SK-N-SH (cell line): ENCODE measurements at regions not wholly inside any gene's neighbourhood (a gene's known extent, or its start where the extent isn't known, plus 50 kb on each side); places are given as distances from the start of the nearest gene placed in this dataset.

Experiments
- CTCF ChIA-PET: fragments of 300-600, 350-600 bp; formaldehyde crosslinking; extraction: SDS; loops from one replicate; lab custom pipeline; 2021; lab: Yijun Ruan, JAX
- POLR2A ChIA-PET: fragments of 350-600 bp; sonication (Branson Sonifier 250); formaldehyde crosslinking; extraction: SDS; loops from one replicate; lab custom pipeline; 2020; ENCODE audit warnings: antibody characterized with exemption, inconsistent platforms; lab: Yijun Ruan, JAX
- DNase-seq: peaks from one replicate; pipeline ENCODE4 v3.0.0; 2012
- H2AFZ ChIP-seq: fragments of 200-600 bp; sonication (generic); 2 replicates; pipeline ENCODE4 v1.8.1; 2016; ENCODE audit warnings: antibody characterized with exemption, mild to moderate bottlenecking, low read depth
- H3F3A ChIP-seq: fragments of 200-600 bp; sonication (generic); replicated peaks from 2 replicates; pipeline ENCODE3; 2016; ENCODE audit warnings: antibody characterized with exemption, mild to moderate bottlenecking; ENCODE audit not compliant: insufficient read depth
- H3K27ac ChIP-seq, 2 experiments: fragments of 200-500 bp in 1 of 2; fragments of 200-600 bp in 1 of 2; sonication (Bioruptor generic) in 1 of 2; sonication (generic), shearing (Covaris generic) in 1 of 2; 2 replicates each; pipeline versions ENCODE4 v1.5.1 to v1.6.1; 2014 to 2016; ENCODE audit warnings: low read depth in 2 of 2, inconsistent platforms in 1 of 2, low read length in 1 of 2, mild to moderate bottlenecking in 1 of 2, mixed read lengths in 1 of 2
- H3K27me3 ChIP-seq: fragments of 200-600 bp; sonication (generic), shearing (Covaris generic); 2 replicates; pipeline ENCODE4 v1.6.1; 2016; ENCODE audit warnings: mixed run types; ENCODE audit not compliant: insufficient read depth
- H3K36me3 ChIP-seq, 2 experiments: fragments of 200-500 bp in 1 of 2; fragments of 200-600 bp in 1 of 2; sonication (Bioruptor generic) in 1 of 2; sonication (generic) in 1 of 2; replicated peaks in 1 of 2; 2 replicates each; pipeline versions ENCODE3 to v1.5.1; 2014 to 2016; ENCODE audit warnings: low read length in 1 of 2, mild to moderate bottlenecking in 1 of 2; ENCODE audit not compliant: insufficient read depth in 2 of 2, control insufficient read depth in 1 of 2
- H3K4me1 ChIP-seq, 2 experiments: fragments of 200-500 bp in 1 of 2; fragments of 200-600 bp in 1 of 2; sonication (Bioruptor generic) in 1 of 2; sonication (generic), shearing (Covaris generic) in 1 of 2; 2 replicates each; pipeline versions ENCODE4 v1.5.1 to v1.6.1; 2014 to 2016; ENCODE audit warnings: low read depth in 1 of 2, low read length in 1 of 2, mixed run types in 1 of 2; ENCODE audit not compliant: insufficient read depth in 2 of 2, control insufficient read depth in 1 of 2
- H3K4me2 ChIP-seq: fragments of 200-600 bp; sonication (generic), shearing (Covaris generic); 2 replicates; pipeline ENCODE4 v1.6.1; 2017; ENCODE audit warnings: mixed run types
- H3K4me3 ChIP-seq, 2 experiments: fragments of 200-500 bp in 1 of 2; fragments of 200-600 bp in 1 of 2; sonication (Bioruptor generic) in 1 of 2; sonication (generic), shearing (Covaris generic) in 1 of 2; 2 replicates each; pipeline versions ENCODE4 v1.5.1 to v1.8.1; 2014 to 2016; ENCODE audit warnings: low read depth in 2 of 2, inconsistent platforms in 1 of 2, low read length in 1 of 2, mild to moderate bottlenecking in 1 of 2, mixed read lengths in 1 of 2, moderate library complexity in 1 of 2
- H3K79me2 ChIP-seq: fragments of 200-600 bp; sonication (generic); 2 replicates; pipeline ENCODE4 v1.8.1; 2017; ENCODE audit warnings: mild to moderate bottlenecking; ENCODE audit not compliant: insufficient read depth
- H3K9ac ChIP-seq: fragments of 200-600 bp; sonication (generic); 2 replicates; pipeline ENCODE4 v1.6.1; 2017; ENCODE audit warnings: mixed run types
- H3K9me2 ChIP-seq: fragments of 200-600 bp; sonication (generic); 2 replicates; pipeline ENCODE4 v1.6.1; 2017; ENCODE audit warnings: mixed run types
- H3K9me3 ChIP-seq: fragments of 200-600 bp; sonication (generic); 2 replicates; pipeline ENCODE4 v1.6.1; 2017; ENCODE audit warnings: mixed run types, mild to moderate bottlenecking, moderate library complexity
- H4K20me1 ChIP-seq: fragments of 200-600 bp; sonication (generic); 2 replicates; pipeline ENCODE4 v1.6.1; 2017; ENCODE audit warnings: mild to moderate bottlenecking, mixed run types; ENCODE audit not compliant: insufficient read depth
- ELF1 ChIP-seq: IDR thresholded peaks from 2 replicates; pipeline ENCODE4 v1.4.0; 2012
- FOSL2 ChIP-seq: IDR thresholded peaks from 2 replicates; pipeline ENCODE4 v1.4.0; 2012; ENCODE audit warnings: low read depth, mild to moderate bottlenecking, moderate library complexity, borderline replicate concordance
- GABPA ChIP-seq: IDR thresholded peaks from 2 replicates; pipeline ENCODE4 v1.4.0; 2012; ENCODE audit warnings: low read depth, mild to moderate bottlenecking
- POLR2AphosphoS5 ChIP-seq: IDR thresholded peaks from 2 replicates; pipeline ENCODE4 v1.6.1; 2012; ENCODE audit warnings: low read depth, low read length
- RAD21 ChIP-seq: IDR thresholded peaks from 2 replicates; pipeline ENCODE4 v1.6.1; 2012; ENCODE audit warnings: mild to moderate bottlenecking, low read length
- RXRA ChIP-seq: IDR thresholded peaks from 2 replicates; pipeline ENCODE4 v1.4.0; 2012; ENCODE audit warnings: low read depth, mild to moderate bottlenecking, borderline replicate concordance
- TCF12 ChIP-seq: IDR thresholded peaks from 2 replicates; pipeline ENCODE4 v1.4.0; 2012
- TEAD4 ChIP-seq: IDR thresholded peaks from 2 replicates; pipeline ENCODE4 v1.4.0; 2012; ENCODE audit warnings: mild to moderate bottlenecking, borderline replicate concordance; ENCODE audit not compliant: insufficient read depth
- WGBS: methylation state at CpG from one replicate; pipeline ENCODE4 v1.1.6; 2017; ENCODE audit warnings: low lambda C conversion rate; 5-methylcytosine and 5-hydroxymethylcytosine counted together
- TF ChIP-seq, protein P1 (sequence below): IDR thresholded peaks from 2 replicates; pipeline ENCODE4; 2012
- TF ChIP-seq, protein P2 (sequence below): fragments of 150-350 bp; IDR thresholded peaks from 2 replicates; pipeline ENCODE4 v1.6.1; 2016; ENCODE audit warnings: mild to moderate bottlenecking, low read depth, low read length
- TF ChIP-seq, protein P3 (sequence below): IDR thresholded peaks from 2 replicates; pipeline ENCODE4 v1.4.0; 2012; ENCODE audit warnings: low read depth, borderline replicate concordance
- TF ChIP-seq, protein P4 (sequence below): IDR thresholded peaks from 2 replicates; pipeline ENCODE4 v1.4.0; 2012; ENCODE audit warnings: low read depth
- TF ChIP-seq, protein P5 (sequence below): IDR thresholded peaks from 2 replicates; pipeline ENCODE4 v1.4.0; 2012; ENCODE audit warnings: low read depth, borderline replicate concordance
- TF ChIP-seq, protein P6 (sequence below): IDR thresholded peaks from 2 replicates; pipeline ENCODE4 v1.6.1; 2012; ENCODE audit warnings: mild to moderate bottlenecking, low read depth, low read length, moderate library complexity

DNA sequence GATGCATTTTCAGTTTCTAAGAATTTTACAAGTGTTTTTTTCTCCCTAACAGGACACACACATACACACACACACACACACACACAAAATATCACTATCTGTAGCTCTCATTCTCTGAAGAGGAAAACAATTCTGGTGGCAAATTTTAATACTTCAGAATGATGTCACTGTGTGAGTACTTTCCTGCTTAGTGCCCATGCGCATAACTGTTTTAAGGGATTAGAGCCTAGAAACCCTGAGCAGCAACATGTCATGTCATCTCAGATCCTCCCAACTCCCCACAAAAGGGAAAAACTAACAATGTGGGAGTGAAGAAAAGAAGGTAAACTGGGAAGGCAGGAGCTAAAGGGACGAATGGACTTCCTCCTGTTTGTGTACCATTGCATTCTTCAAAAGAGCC lies 401.2 kb downstream of the SPRY2 start (continued):
- TF ChIP-seq, protein P1, sequence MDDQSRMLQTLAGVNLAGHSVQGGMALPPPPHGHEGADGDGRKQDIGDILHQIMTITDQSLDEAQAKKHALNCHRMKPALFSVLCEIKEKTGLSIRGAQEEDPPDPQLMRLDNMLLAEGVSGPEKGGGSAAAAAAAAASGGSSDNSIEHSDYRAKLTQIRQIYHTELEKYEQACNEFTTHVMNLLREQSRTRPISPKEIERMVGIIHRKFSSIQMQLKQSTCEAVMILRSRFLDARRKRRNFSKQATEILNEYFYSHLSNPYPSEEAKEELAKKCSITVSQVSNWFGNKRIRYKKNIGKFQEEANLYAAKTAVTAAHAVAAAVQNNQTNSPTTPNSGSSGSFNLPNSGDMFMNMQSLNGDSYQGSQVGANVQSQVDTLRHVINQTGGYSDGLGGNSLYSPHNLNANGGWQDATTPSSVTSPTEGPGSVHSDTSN = no peak
- no peak for TF ChIP-seq TEAD4
- TF ChIP-seq, all 33 proteins: peak for 0

DNA sequence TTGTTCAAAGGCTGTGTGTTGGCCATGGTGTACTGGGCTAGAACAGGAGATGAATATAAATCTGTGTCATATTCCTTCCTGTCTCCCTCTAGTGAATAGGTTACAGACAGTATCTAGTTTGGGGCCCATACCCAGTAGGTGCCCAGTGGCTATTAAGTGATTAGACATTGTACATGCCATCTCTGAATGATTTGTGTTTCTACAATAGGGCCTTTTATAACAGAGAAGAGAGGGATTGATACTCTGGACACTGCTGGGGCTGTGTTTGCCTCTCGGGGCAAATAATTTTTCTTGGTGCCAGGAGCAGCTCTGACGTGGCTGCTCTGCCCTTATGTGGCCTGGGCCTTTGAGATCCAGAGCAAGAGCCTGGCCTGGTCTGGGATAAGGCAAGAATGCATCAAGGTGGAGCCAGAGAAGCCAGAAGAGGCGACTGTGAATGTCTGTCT lies 403.1 kb downstream of the SPRY2 start:
- POLR2A ChIA-PET = no interaction called here
- no peak for DNase-seq
- WGBS = 76% methylated on average over 3 of the region's 3 CpGs
- CTCF ChIA-PET = interaction anchor here (1.1 kb wide), 1 partner anchor 259 kb away, joined by 3 read pairs; no protein-coding TSS in a partner anchor
- Histone ChIP-seq H3K4me3 (no peak overlapping the region), H3K79me2 (no peaks in the 10 kb centered on the region), H3K4me2 (0 out of 2 replicates have a peak overlapping the region, but pooled peaks have one; percentile 50), H3F3A (peaks cover 31% of the 10 kb centered on the region), H3K27ac (peak overlapping the region; percentile 97 to 100), H3K27me3 (no peaks in the 10 kb centered on the region), H3K9ac (peak overlapping the region; percentile 74), H3K4me1 (peaks cover 26 to 33% of the 10 kb centered on the region in 2 experiments), H3K9me3 (no peaks in the 10 kb centered on the region), H3K36me3 (no peaks in the 10 kb centered on the region), H4K20me1 (no peaks in the 10 kb centered on the region), H2AFZ (peak overlapping the region; percentile 67), H3K9me2 (no peaks in the 10 kb centered on the region)
- TF ChIP-seq RXRA (no peak), ELF1 (no peak), GABPA (no peak), RAD21 (no peak), POLR2AphosphoS5 (no peak), FOSL2 (no peak), TCF12 (no peak)
- TF ChIP-seq, protein P2, sequence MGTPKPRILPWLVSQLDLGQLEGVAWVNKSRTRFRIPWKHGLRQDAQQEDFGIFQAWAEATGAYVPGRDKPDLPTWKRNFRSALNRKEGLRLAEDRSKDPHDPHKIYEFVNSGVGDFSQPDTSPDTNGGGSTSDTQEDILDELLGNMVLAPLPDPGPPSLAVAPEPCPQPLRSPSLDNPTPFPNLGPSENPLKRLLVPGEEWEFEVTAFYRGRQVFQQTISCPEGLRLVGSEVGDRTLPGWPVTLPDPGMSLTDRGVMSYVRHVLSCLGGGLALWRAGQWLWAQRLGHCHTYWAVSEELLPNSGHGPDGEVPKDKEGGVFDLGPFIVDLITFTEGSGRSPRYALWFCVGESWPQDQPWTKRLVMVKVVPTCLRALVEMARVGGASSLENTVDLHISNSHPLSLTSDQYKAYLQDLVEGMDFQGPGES = no peak
- TF ChIP-seq, protein P3, sequence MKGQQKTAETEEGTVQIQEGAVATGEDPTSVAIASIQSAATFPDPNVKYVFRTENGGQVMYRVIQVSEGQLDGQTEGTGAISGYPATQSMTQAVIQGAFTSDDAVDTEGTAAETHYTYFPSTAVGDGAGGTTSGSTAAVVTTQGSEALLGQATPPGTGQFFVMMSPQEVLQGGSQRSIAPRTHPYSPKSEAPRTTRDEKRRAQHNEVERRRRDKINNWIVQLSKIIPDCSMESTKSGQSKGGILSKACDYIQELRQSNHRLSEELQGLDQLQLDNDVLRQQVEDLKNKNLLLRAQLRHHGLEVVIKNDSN = no peak
- TF ChIP-seq, protein P4, sequence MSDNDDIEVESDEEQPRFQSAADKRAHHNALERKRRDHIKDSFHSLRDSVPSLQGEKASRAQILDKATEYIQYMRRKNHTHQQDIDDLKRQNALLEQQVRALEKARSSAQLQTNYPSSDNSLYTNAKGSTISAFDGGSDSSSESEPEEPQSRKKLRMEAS = no peak

DNA sequence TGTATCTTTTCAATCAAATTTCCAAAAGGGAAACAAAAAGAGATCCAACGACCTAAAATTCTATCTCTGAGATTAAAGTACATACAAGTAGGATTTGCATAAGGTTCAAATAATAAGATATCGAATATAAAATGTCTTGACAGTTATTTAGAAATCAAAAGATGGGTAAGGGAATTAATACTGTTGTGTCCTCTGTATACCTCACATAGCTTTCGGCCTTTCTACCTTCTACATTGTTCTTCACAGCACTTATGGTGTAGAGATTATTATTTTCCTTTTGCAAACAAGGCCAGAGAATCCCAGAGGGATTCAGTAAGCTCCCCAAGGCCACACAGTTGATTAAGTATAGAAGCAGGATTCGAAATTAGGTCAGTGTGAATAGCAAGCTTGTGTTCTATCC lies 403.6 kb downstream of the SPRY2 start:
- 64% methylated on average over 4 of the region's 4 CpGs for WGBS
- no peaks in the 10 kb centered on the region for H3K36me3 ChIP-seq
- no peak overlapping the region for H3K4me3 ChIP-seq
- peak overlapping the region; percentile 97 to 100 for H3K27ac ChIP-seq
- peaks cover 31% of the 10 kb centered on the region for H3F3A ChIP-seq
- H3K9ac ChIP-seq = peak overlapping the region; percentile 74
- DNase-seq = no peak
- no peaks in the 10 kb centered on the region for H3K9me2 ChIP-seq
- H3K4me1 ChIP-seq = peaks cover 26 to 36% of the 10 kb centered on the region in 2 experiments
- peak overlapping the region; percentile 67 for H2AFZ ChIP-seq
- CTCF ChIA-PET = interaction anchor here (0.7 to 1.4 kb wide), 4 partner anchors 22 to 405 kb away, joined by 3 to 6 read pairs (median 4); no protein-coding TSS in a partner anchor
- H4K20me1 ChIP-seq = no peaks in the 10 kb centered on the region
- H3K27me3 ChIP-seq = no peaks in the 10 kb centered on the region
- no peaks in the 10 kb centered on the region for H3K79me2 ChIP-seq
- POLR2A ChIA-PET = interaction anchor here (1.6 to 1.7 kb wide), 2 partner anchors 138 to 402 kb away, joined by 8 to 9 read pairs; no protein-coding TSS in a partner anchor
- peak overlapping the region; percentile 50; the same call in 1 of the 2 replicates for H3K4me2 ChIP-seq
- no peaks in the 10 kb centered on the region for H3K9me3 ChIP-seq
- TF ChIP-seq, protein P4 = no peak
- TF ChIP-seq, protein P5, sequence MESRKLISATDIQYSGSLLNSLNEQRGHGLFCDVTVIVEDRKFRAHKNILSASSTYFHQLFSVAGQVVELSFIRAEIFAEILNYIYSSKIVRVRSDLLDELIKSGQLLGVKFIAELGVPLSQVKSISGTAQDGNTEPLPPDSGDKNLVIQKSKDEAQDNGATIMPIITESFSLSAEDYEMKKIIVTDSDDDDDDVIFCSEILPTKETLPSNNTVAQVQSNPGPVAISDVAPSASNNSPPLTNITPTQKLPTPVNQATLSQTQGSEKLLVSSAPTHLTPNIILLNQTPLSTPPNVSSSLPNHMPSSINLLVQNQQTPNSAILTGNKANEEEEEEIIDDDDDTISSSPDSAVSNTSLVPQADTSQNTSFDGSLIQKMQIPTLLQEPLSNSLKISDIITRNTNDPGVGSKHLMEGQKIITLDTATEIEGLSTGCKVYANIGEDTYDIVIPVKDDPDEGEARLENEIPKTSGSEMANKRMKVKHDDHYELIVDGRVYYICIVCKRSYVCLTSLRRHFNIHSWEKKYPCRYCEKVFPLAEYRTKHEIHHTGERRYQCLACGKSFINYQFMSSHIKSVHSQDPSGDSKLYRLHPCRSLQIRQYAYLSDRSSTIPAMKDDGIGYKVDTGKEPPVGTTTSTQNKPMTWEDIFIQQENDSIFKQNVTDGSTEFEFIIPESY = no peak
- TF ChIP-seq, protein P1 = no peak
- TF ChIP-seq, protein P6, sequence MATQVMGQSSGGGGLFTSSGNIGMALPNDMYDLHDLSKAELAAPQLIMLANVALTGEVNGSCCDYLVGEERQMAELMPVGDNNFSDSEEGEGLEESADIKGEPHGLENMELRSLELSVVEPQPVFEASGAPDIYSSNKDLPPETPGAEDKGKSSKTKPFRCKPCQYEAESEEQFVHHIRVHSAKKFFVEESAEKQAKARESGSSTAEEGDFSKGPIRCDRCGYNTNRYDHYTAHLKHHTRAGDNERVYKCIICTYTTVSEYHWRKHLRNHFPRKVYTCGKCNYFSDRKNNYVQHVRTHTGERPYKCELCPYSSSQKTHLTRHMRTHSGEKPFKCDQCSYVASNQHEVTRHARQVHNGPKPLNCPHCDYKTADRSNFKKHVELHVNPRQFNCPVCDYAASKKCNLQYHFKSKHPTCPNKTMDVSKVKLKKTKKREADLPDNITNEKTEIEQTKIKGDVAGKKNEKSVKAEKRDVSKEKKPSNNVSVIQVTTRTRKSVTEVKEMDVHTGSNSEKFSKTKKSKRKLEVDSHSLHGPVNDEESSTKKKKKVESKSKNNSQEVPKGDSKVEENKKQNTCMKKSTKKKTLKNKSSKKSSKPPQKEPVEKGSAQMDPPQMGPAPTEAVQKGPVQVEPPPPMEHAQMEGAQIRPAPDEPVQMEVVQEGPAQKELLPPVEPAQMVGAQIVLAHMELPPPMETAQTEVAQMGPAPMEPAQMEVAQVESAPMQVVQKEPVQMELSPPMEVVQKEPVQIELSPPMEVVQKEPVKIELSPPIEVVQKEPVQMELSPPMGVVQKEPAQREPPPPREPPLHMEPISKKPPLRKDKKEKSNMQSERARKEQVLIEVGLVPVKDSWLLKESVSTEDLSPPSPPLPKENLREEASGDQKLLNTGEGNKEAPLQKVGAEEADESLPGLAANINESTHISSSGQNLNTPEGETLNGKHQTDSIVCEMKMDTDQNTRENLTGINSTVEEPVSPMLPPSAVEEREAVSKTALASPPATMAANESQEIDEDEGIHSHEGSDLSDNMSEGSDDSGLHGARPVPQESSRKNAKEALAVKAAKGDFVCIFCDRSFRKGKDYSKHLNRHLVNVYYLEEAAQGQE = no peak
